Cerebellar nuclear complex (tissue), 1 donor: ENCODE measurements at regions not wholly inside any gene's neighbourhood (a gene's known extent, or its start where the extent isn't known, plus 50 kb on each side); places are given as distances from the start of the nearest gene placed in this dataset.

Source experiments
- DNase-seq, 2 experiments: peaks; one replicate each; lab custom pipeline; 2025; lab: John Stamatoyannopoulos, UW

- DNase-seq: no peak
Measured at GRCh38 chr3:72322264-72322976, 525.8 kb downstream of the SHQ1 start.

GRCh38 chr3:72320955-72321303 is 527.3 kb downstream of the SHQ1 start:
- DNase-seq: no peak

- no peak for DNase-seq
Measured at GRCh38 chr3:72320095-72320954, 527.9 kb downstream of the SHQ1 start.

- no peak for DNase-seq
Measured at GRCh38 chr3:72319194-72320094, 528.8 kb downstream of the SHQ1 start.

- DNase-seq: no peak
Measured at GRCh38 chr3:72318504-72319193, 529.6 kb downstream of the SHQ1 start.

- DNase-seq: no peak
Measured at GRCh38 chr3:72317491-72317890, 530.8 kb downstream of the SHQ1 start.

GRCh38 chr3:72316501-72317279 is 531.6 kb downstream of the SHQ1 start:
- no peak for DNase-seq

GRCh38 chr3:72313308-72313707 is 528.4 kb upstream of the PROK2 start:
- no peak for DNase-seq

GRCh38 chr3:72312339-72312738 is 527.4 kb upstream of the PROK2 start:
- DNase-seq: no peak

GRCh38 chr3:72311425-72311824 is 526.5 kb upstream of the PROK2 start:
- DNase-seq: no peak

GRCh38 chr3:72310419-72311380 is 525.8 kb upstream of the PROK2 start:
- no peak for DNase-seq

- no peak for DNase-seq
Measured at GRCh38 chr3:72309661-72310418, 524.9 kb upstream of the PROK2 start.

- DNase-seq: no peak
Measured at GRCh38 chr3:72308641-72309040, 523.7 kb upstream of the PROK2 start.

- DNase-seq: no peak
Measured at GRCh38 chr3:72307438-72308115, 522.6 kb upstream of the PROK2 start.

GRCh38 chr3:72306800-72307341 is 521.9 kb upstream of the PROK2 start:
- no peak for DNase-seq

GRCh38 chr3:72303926-72304325 is 519.0 kb upstream of the PROK2 start:
- DNase-seq: no peak

- DNase-seq: no peak
Measured at GRCh38 chr3:72301779-72302178, 516.8 kb upstream of the PROK2 start.

GRCh38 chr3:72300621-72301020 is 515.7 kb upstream of the PROK2 start:
- no peak for DNase-seq
